HL-60 (cell line): ENCODE measurements at regions not wholly inside any gene's neighbourhood (a gene's known extent, or its start where the extent isn't known, plus 50 kb on each side); places are given as distances from the start of the nearest gene placed in this dataset.

Experiments used
- DNase-seq, 2 experiments: peaks; one replicate each; pipeline ENCODE4 v3.0.0-alpha.2; 2010 to 2020; ENCODE audit warnings: low read depth in 1 of 2, low spot score in 1 of 2
- H3K27ac ChIP-seq: fragments of 250-450 bp; sonication (Bioruptor Pico); replicated peaks from 2 replicates; pipeline ENCODE4 v1.5.1; 2020; ENCODE audit warnings: mild to moderate bottlenecking, moderate library complexity
- H3K27me3 ChIP-seq: fragments of 250-450 bp; sonication (Bioruptor Pico); 2 replicates; pipeline ENCODE4 v1.5.1; 2021; ENCODE audit warnings: mild to moderate bottlenecking, moderate library complexity; ENCODE audit not compliant: insufficient read depth, poor library complexity, severe bottlenecking
- H3K4me3 ChIP-seq: replicated peaks from 2 replicates; pipeline ENCODE4 v1.5.1; 2011; ENCODE audit warnings: mild to moderate bottlenecking, control low read depth, low read length; ENCODE audit not compliant: insufficient read depth
- GABPA ChIP-seq: IDR thresholded peaks from 2 replicates; pipeline ENCODE4 v1.6.1; 2012; ENCODE audit warnings: low read depth
- POLR2AphosphoS5 ChIP-seq: IDR thresholded peaks from 2 replicates; pipeline ENCODE4 v1.6.1; 2012; ENCODE audit warnings: low read depth
- REST ChIP-seq: IDR thresholded peaks from 2 replicates; pipeline ENCODE4 v1.6.1; 2012; ENCODE audit warnings: low read depth; ENCODE audit not compliant: insufficient replicate concordance
- SPI1 ChIP-seq: IDR thresholded peaks from 2 replicates; pipeline ENCODE4 v1.6.1; 2012; ENCODE audit warnings: low read depth, mild to moderate bottlenecking, borderline replicate concordance
- TF ChIP-seq, protein P1 (sequence below): IDR thresholded peaks from one replicate; pipeline ENCODE4 v1.5.1; 2011; ENCODE audit warnings: low read length, control low read depth, inconsistent platforms; ENCODE audit not compliant: insufficient read depth

DNA sequence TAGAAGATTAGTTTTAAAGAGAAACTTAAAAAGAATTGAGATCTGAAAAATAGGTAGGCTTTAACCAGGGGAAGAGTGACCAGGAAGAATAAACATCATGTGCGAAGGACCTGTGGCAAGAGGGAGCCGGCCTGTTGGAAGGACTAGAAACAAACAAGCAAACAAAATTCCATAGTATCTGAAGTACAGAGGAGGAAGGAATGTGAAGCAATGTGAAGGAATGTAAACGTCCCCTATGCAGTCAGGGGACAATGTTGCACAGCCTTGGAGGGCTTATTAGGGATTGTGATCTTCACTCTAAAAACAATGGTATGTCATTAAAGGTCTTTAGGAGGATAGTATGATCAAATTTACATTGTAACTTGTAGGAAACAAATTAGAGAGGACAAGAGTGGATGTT is 84.4 kb upstream of the PLCL2 start:
- H3K27me3 ChIP-seq, result no peaks in the 10 kb centered on the region
- no peak overlapping the region; the same call in 1 of the 2 replicates for H3K27ac ChIP-seq
- no peak overlapping the region for H3K4me3 ChIP-seq
- no peak for TF ChIP-seq SPI1
- no peak for TF ChIP-seq POLR2AphosphoS5
- TF ChIP-seq REST, result no peak
- TF ChIP-seq, protein P1, sequence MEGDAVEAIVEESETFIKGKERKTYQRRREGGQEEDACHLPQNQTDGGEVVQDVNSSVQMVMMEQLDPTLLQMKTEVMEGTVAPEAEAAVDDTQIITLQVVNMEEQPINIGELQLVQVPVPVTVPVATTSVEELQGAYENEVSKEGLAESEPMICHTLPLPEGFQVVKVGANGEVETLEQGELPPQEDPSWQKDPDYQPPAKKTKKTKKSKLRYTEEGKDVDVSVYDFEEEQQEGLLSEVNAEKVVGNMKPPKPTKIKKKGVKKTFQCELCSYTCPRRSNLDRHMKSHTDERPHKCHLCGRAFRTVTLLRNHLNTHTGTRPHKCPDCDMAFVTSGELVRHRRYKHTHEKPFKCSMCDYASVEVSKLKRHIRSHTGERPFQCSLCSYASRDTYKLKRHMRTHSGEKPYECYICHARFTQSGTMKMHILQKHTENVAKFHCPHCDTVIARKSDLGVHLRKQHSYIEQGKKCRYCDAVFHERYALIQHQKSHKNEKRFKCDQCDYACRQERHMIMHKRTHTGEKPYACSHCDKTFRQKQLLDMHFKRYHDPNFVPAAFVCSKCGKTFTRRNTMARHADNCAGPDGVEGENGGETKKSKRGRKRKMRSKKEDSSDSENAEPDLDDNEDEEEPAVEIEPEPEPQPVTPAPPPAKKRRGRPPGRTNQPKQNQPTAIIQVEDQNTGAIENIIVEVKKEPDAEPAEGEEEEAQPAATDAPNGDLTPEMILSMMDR, result no peak
- TF ChIP-seq GABPA, result no peak
- DNase-seq, result no peak

- H3K27ac ChIP-seq, result no peak overlapping the region
- H3K27me3 ChIP-seq, result no peaks in the 10 kb centered on the region
- DNase-seq, result peak; percentile 55 to 83
- no peak overlapping the region for H3K4me3 ChIP-seq
- TF ChIP-seq POLR2AphosphoS5 (0 out of 2 replicates have a peak, but pooled peaks have one; percentile 18), SPI1 (peak; percentile 99), REST (no peak), GABPA (no peak)
- TF ChIP-seq, protein P1, result no peak
Observed at GRCh38 chr3:16801223-16801622, 83.5 kb upstream of the PLCL2 start.

GRCh38 chr3:16801698-16802097 is 83.1 kb upstream of the PLCL2 start:
- TF ChIP-seq SPI1 (no peak), POLR2AphosphoS5 (no peak), GABPA (no peak), REST (no peak)
- TF ChIP-seq, protein P1, result no peak
- Histone ChIP-seq H3K4me3 (no peak overlapping the region), H3K27ac (no peak overlapping the region), H3K27me3 (no peaks in the 10 kb centered on the region)
- no peak for DNase-seq
